Inferior parietal cortex (tissue), 1 donor: ENCODE measurements at regions not wholly inside any gene's neighbourhood (a gene's known extent, or its start where the extent isn't known, plus 50 kb on each side); places are given as distances from the start of the nearest gene placed in this dataset.

Source experiments
- DNase-seq: peaks from one replicate; pipeline ENCODE4 v3.0.0-alpha.2; 2016; ENCODE audit errors: extremely low spot score

GRCh38 chr11:120061036-120061760, 76.7 kb downstream of the TRIM29 start:
- no peak for DNase-seq

- DNase-seq, result no peak
Observed at GRCh38 chr11:120060512-120060911, 77.4 kb downstream of the TRIM29 start.

- DNase-seq, result no peak
Observed at GRCh38 chr11:120058931-120059330, 79.0 kb downstream of the TRIM29 start.

- no peak for DNase-seq
Observed at GRCh38 chr11:120057595-120058581, 80.0 kb downstream of the TRIM29 start.

GRCh38 chr11:120057028-120057330, 80.9 kb downstream of the TRIM29 start:
- no peak for DNase-seq

- no peak for DNase-seq
Observed at GRCh38 chr11:120056301-120057027, 81.4 kb downstream of the TRIM29 start.

GRCh38 chr11:120055646-120056045, 82.3 kb downstream of the TRIM29 start:
- no peak for DNase-seq

GRCh38 chr11:120054753-120055045, 83.2 kb downstream of the TRIM29 start:
- DNase-seq, result no peak

- DNase-seq, result no peak
Observed at GRCh38 chr11:120054016-120054752, 83.7 kb downstream of the TRIM29 start.

- no peak for DNase-seq
Observed at GRCh38 chr11:120052196-120052775, 85.6 kb downstream of the TRIM29 start.

- no peak for DNase-seq
Observed at GRCh38 chr11:120044011-120044675, 93.8 kb downstream of the TRIM29 start.

- no peak for DNase-seq
Observed at GRCh38 chr11:120043328-120043945, 94.5 kb downstream of the TRIM29 start.

GRCh38 chr11:120041625-120042024, 96.3 kb downstream of the TRIM29 start:
- DNase-seq, result no peak

- DNase-seq, result no peak
Observed at GRCh38 chr11:120040151-120040840, 97.6 kb downstream of the TRIM29 start.

- no peak for DNase-seq
Observed at GRCh38 chr11:120039039-120039438, 98.9 kb downstream of the TRIM29 start.

- no peak for DNase-seq
Observed at GRCh38 chr11:120037111-120037510, 100.8 kb downstream of the TRIM29 start.

- DNase-seq, result no peak
Observed at GRCh38 chr11:120035756-120036155, 102.2 kb downstream of the TRIM29 start.

- no peak for DNase-seq
Observed at GRCh38 chr11:120034881-120035630, 102.9 kb downstream of the TRIM29 start.
